DOHH2 (cell line): ENCODE measurements at regions not wholly inside any gene's neighbourhood (a gene's known extent, or its start where the extent isn't known, plus 50 kb on each side); places are given as distances from the start of the nearest gene placed in this dataset.

Experiments
- H3F3A ChIP-seq: fragments of 200-600 bp; sonication (generic), shearing (Covaris generic); 2 replicates; pipeline ENCODE4 v1.6.0; 2016; ENCODE audit warnings: antibody characterized with exemption, mild to moderate bottlenecking; ENCODE audit not compliant: control insufficient read depth, insufficient read depth
- H3K27ac ChIP-seq: fragments of 200-600 bp; sonication (generic); 2 replicates; pipeline ENCODE4 v1.5.1; 2014; ENCODE audit warnings: low read depth, mild to moderate bottlenecking, low read length, moderate library complexity
- H3K27me3 ChIP-seq: fragments of 200-600 bp; sonication (generic); 2 replicates; pipeline ENCODE4 v1.6.1; 2014; ENCODE audit warnings: mild to moderate bottlenecking, low read length, mixed read lengths; ENCODE audit not compliant: control insufficient read depth
- H3K36me3 ChIP-seq: fragments of 200-600 bp; sonication (generic); 2 replicates; pipeline ENCODE4 v1.6.1; 2014; ENCODE audit warnings: mild to moderate bottlenecking, low read length, moderate library complexity, mixed read lengths; ENCODE audit not compliant: control insufficient read depth
- H3K4me1 ChIP-seq: fragments of 200-600 bp; sonication (generic); 2 replicates; pipeline ENCODE4 v1.6.1; 2014; ENCODE audit warnings: mild to moderate bottlenecking, low read length, mixed read lengths; ENCODE audit not compliant: control insufficient read depth
- H3K4me2 ChIP-seq: fragments of 200-600 bp; sonication (generic); 2 replicates; pipeline ENCODE4 v1.6.0; 2014; ENCODE audit warnings: mild to moderate bottlenecking, low read length, moderate library complexity
- H3K4me3 ChIP-seq: fragments of 200-600 bp; sonication (generic); 2 replicates; pipeline ENCODE4 v1.5.1; 2014; ENCODE audit warnings: mild to moderate bottlenecking, low read length, mixed read lengths
- H3K79me2 ChIP-seq: fragments of 200-600 bp; sonication (generic); 2 replicates; pipeline ENCODE4 v1.6.1; 2014; ENCODE audit warnings: mild to moderate bottlenecking, low read length, mixed read lengths; ENCODE audit not compliant: control insufficient read depth
- H3K9me2 ChIP-seq: fragments of 200-600 bp; sonication (generic); replicated peaks from 2 replicates; pipeline ENCODE4 v1.6.1; 2014; ENCODE audit warnings: mild to moderate bottlenecking, low read length, mixed read lengths; ENCODE audit not compliant: control insufficient read depth
- H3K9me3 ChIP-seq: fragments of 200-600 bp; sonication (generic); 2 replicates; pipeline ENCODE4 v1.6.1; 2014; ENCODE audit warnings: antibody characterized with exemption, low read length, mixed read lengths; ENCODE audit not compliant: control insufficient read depth, insufficient read depth
- H4K20me1 ChIP-seq: fragments of 200-600 bp; sonication (generic); 2 replicates; pipeline ENCODE4 v1.6.0; 2014; ENCODE audit warnings: low read depth, mild to moderate bottlenecking, antibody characterized with exemption, low read length, moderate library complexity; ENCODE audit not compliant: control insufficient read depth, insufficient read depth
- EZH2phosphoT487 ChIP-seq: fragments of 200-600 bp; sonication (generic); IDR thresholded peaks from 2 replicates; pipeline ENCODE4 v1.6.1; 2017; ENCODE audit warnings: borderline replicate concordance, mild to moderate bottlenecking, antibody characterized with exemption, low read length, moderate library complexity, mixed read lengths
- TF ChIP-seq, protein P1 (sequence below): fragments of 200-600 bp; sonication (generic); IDR thresholded peaks from one replicate; pipeline ENCODE4 v1.5.1; 2014; ENCODE audit warnings: antibody characterized with exemption, mild to moderate bottlenecking, low read depth, low read length; ENCODE audit not compliant: poor library complexity, severe bottlenecking

DNA sequence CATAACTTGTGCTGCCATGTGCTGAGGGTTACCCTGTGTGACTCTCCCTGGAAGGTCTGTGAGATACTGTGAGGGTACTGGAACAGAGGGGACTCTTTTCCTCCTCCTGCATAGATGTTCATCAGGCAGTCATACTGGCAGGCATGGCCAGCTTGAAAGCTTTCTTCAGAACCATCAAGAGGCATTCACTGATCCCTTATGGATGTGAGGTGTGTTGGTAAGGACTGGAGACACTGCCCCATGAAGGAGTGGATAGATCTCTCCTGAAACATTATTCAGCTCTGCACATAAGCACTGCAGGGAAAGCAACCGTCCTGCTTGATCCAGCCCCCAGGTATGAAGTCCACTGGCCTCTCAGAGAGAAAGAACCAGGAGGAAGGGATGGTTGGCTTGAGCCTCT, 176.6 kb upstream of the ARL4C start:
- no peaks in the 10 kb centered on the region for H3F3A ChIP-seq
- no peaks in the 10 kb centered on the region for H3K4me1 ChIP-seq
- no peaks in the 10 kb centered on the region for H3K27me3 ChIP-seq
- H3K9me2 ChIP-seq = no peaks in the 10 kb centered on the region
- no peaks in the 10 kb centered on the region for H4K20me1 ChIP-seq
- H3K27ac ChIP-seq = no peak overlapping the region
- H3K4me3 ChIP-seq = no peak overlapping the region
- TF ChIP-seq EZH2phosphoT487 = no peak
- TF ChIP-seq, protein P1, sequence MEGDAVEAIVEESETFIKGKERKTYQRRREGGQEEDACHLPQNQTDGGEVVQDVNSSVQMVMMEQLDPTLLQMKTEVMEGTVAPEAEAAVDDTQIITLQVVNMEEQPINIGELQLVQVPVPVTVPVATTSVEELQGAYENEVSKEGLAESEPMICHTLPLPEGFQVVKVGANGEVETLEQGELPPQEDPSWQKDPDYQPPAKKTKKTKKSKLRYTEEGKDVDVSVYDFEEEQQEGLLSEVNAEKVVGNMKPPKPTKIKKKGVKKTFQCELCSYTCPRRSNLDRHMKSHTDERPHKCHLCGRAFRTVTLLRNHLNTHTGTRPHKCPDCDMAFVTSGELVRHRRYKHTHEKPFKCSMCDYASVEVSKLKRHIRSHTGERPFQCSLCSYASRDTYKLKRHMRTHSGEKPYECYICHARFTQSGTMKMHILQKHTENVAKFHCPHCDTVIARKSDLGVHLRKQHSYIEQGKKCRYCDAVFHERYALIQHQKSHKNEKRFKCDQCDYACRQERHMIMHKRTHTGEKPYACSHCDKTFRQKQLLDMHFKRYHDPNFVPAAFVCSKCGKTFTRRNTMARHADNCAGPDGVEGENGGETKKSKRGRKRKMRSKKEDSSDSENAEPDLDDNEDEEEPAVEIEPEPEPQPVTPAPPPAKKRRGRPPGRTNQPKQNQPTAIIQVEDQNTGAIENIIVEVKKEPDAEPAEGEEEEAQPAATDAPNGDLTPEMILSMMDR = no peak
- H3K79me2 ChIP-seq = no peaks in the 10 kb centered on the region
- H3K36me3 ChIP-seq = no peaks in the 10 kb centered on the region
- no peaks in the 10 kb centered on the region for H3K9me3 ChIP-seq
- H3K4me2 ChIP-seq = no peak overlapping the region

DNA sequence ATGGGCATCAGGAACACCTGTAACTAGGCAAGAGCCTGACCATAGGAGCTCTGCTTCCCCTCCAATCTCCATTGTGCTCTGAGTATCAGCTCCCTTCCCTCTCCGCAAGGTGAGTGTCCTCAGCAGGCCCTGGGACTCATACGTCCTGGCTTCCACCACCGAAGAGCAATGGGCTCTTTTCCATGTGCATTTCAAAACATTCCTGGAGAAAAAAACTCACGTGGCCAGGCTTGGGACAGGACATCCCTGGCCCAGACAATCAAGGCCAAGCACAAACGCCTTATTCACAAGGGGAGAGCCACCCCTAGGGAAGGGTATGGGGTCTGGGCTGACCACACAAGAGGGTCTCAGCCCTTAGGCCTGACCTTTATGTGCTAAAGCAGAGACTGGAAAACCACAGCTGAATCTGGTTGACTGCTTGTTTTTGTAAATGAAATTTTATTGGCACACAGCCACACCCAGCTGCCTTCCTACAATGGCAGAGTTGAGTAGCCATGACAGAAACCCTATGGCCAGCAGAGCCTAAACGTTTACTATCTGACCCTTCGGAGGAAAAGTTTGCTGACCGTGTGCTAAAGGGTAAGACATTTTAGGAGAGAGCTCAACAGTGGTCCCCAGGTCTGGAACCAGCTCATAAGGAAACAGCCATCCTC, 175.7 kb upstream of the ARL4C start:
- H3K27me3 ChIP-seq = no peaks in the 10 kb centered on the region
- no peaks in the 10 kb centered on the region for H3K4me1 ChIP-seq
- H3K4me3 ChIP-seq = no peak overlapping the region
- H3F3A ChIP-seq = no peaks in the 10 kb centered on the region
- no peak overlapping the region for H3K4me2 ChIP-seq
- no peak overlapping the region for H3K27ac ChIP-seq
- no peaks in the 10 kb centered on the region for H3K36me3 ChIP-seq
- H3K9me2 ChIP-seq = no peaks in the 10 kb centered on the region
- no peaks in the 10 kb centered on the region for H3K79me2 ChIP-seq
- no peaks in the 10 kb centered on the region for H3K9me3 ChIP-seq
- no peak for TF ChIP-seq EZH2phosphoT487
- TF ChIP-seq, protein P1 = no peak
- H4K20me1 ChIP-seq = no peaks in the 10 kb centered on the region

DNA sequence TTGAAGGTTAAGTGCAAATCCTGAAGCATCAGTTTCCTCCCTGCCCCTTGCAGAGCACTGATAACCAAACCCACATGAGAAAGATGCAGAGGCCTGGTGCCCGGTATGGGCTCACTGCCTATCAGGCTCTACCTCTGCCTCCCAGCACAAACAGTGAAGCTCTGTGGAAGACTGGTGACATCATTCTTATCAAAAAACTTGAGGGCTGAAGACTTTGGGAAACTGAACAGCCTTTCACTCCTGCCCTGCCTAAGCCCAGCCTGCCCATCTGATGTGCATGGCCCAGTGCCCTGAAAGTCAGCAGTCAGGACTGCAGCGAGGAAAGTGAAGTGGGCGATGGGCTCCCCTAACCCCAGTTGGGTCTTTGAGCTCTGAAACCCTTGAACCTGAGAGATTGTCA, 174.8 kb upstream of the ARL4C start:
- Histone ChIP-seq H3K4me1 (no peaks in the 10 kb centered on the region), H3K9me2 (no peaks in the 10 kb centered on the region)
- no peak for TF ChIP-seq EZH2phosphoT487
- TF ChIP-seq, protein P1 = no peak

More for the DNA sequence above, 174.8 kb upstream of the ARL4C start:
- H3K36me3 ChIP-seq = no peaks in the 10 kb centered on the region
- no peaks in the 10 kb centered on the region for H3K9me3 ChIP-seq
- no peak overlapping the region for H3K27ac ChIP-seq
- no peak overlapping the region for H3K4me2 ChIP-seq
- no peak overlapping the region for H3K4me3 ChIP-seq
- H3K79me2 ChIP-seq = no peaks in the 10 kb centered on the region
- H4K20me1 ChIP-seq = no peaks in the 10 kb centered on the region
- H3F3A ChIP-seq = no peaks in the 10 kb centered on the region
- H3K27me3 ChIP-seq = no peaks in the 10 kb centered on the region
